K562 (cell line): ENCODE measurements at regions not wholly inside any gene's neighbourhood (a gene's known extent, or its start where the extent isn't known, plus 50 kb on each side); places are given as distances from the start of the nearest gene placed in this dataset.

Source experiments
- ATAC-seq: fragments of 200-7000 bp; cut with Tn5 transposase; 3 replicates; pipeline ENCODE4 v1.9.1; 2020; ENCODE audit warnings: moderate library complexity
- BruUV-seq: library from RNA; stranded (reverse); fragments of 400-500 nt; replicated peaks from 2 replicates; lab custom pipeline; 2021; lab: Mats Ljungman, UMichigan
- CTCF ChIA-PET: fragments of 300-600 bp; formaldehyde crosslinking; extraction: SDS; loops from one replicate; lab custom pipeline; 2021; ENCODE audit warnings: low intra/inter-chr PET ratio; lab: Yijun Ruan, JAX
- POLR2A ChIA-PET: fragments of 300-600, 350-650 bp; sonication (Branson Sonifier 250); formaldehyde crosslinking; extraction: SDS; loops from one replicate; lab custom pipeline; 2021; ENCODE audit warnings: antibody characterized with exemption, inconsistent platforms; lab: Yijun Ruan, JAX
- DNase-seq, 4 experiments: peaks; one replicate each; pipeline versions ENCODE4 v3.0.0 to v3.0.0-alpha.2; 2011 to 2018; ENCODE audit warnings: low spot score in 3 of 4, mixed read lengths in 3 of 4; ENCODE audit errors: extremely low read depth in 1 of 4
- FAIRE-seq: peaks from 2 replicates; lab custom pipeline; 2011; peaks lifted over from hg19 to GRCh38; lab: Jason Lieb, UNC
- H2AFZ ChIP-seq: 2 replicates; pipeline ENCODE4 v1.6.0; 2011; ENCODE audit warnings: low read depth, low read length, control low read depth, inconsistent platforms
- H3K27ac ChIP-seq: fragments of 200-600 bp; 3 replicates; pipeline ENCODE4 v1.8.0; 2011; ENCODE audit warnings: low read depth, mild to moderate bottlenecking, control low read depth, inconsistent platforms, low read length, moderate library complexity, mixed read lengths; ENCODE audit errors: extremely low read depth
- H3K27me3 ChIP-seq, 2 experiments: fragments of 300-600 bp in 1 of 2; 2 replicates in 1 of 2; 3 replicates in 1 of 2; pipeline versions ENCODE4 v1.6.0 to v1.8.0; 2011; ENCODE audit warnings: inconsistent platforms in 2 of 2, low read length in 2 of 2, mild to moderate bottlenecking in 1 of 2, mixed read lengths in 1 of 2, moderate library complexity in 1 of 2; ENCODE audit not compliant: control insufficient read depth in 2 of 2, insufficient read depth in 2 of 2
- H3K36me3 ChIP-seq: fragments of 300-600 bp; 3 replicates; pipeline ENCODE4 v1.8.0; 2011; ENCODE audit warnings: mild to moderate bottlenecking, low read length, inconsistent platforms; ENCODE audit not compliant: control insufficient read depth, insufficient read depth
- H3K4me1 ChIP-seq, 2 experiments: fragments of 200-600 bp in 1 of 2; replicated peaks in 1 of 2; 2 replicates in 1 of 2; 3 replicates in 1 of 2; pipeline versions ENCODE4 v1.5.1 to v1.8.0; 2011; ENCODE audit warnings: inconsistent platforms in 2 of 2, low read length in 2 of 2, mild to moderate bottlenecking in 1 of 2, mixed read lengths in 1 of 2, moderate library complexity in 1 of 2; ENCODE audit not compliant: control insufficient read depth in 2 of 2, insufficient read depth in 2 of 2
- H3K4me2 ChIP-seq: 2 replicates; pipeline ENCODE4 v1.6.1; 2011; ENCODE audit warnings: low read length, control low read depth, inconsistent platforms, mixed read lengths; ENCODE audit not compliant: insufficient read depth
- H3K4me3 ChIP-seq: fragments of 200-600 bp; sonication (generic), shearing (Covaris generic); 2 replicates; pipeline ENCODE4 v1.5.1; 2016; ENCODE audit warnings: control low read depth, inconsistent platforms
- H3K79me2 ChIP-seq: fragments of 200-600 bp; 3 replicates; pipeline ENCODE4 v1.8.0; 2011; ENCODE audit warnings: low read length, inconsistent platforms; ENCODE audit not compliant: control insufficient read depth, insufficient read depth
- H3K9ac ChIP-seq, 2 experiments: 2 replicates each; pipeline versions ENCODE4 v1.6.0 to v1.6.1; 2011; ENCODE audit warnings: low read depth in 2 of 2, low read length in 2 of 2, control low read depth in 1 of 2, inconsistent platforms in 1 of 2, mild to moderate bottlenecking in 1 of 2, mixed read lengths in 1 of 2; ENCODE audit not compliant: insufficient read depth in 1 of 2
- H3K9me1 ChIP-seq: one replicate; pipeline ENCODE4 v1.6.0; 2011; ENCODE audit warnings: inconsistent platforms, mild to moderate bottlenecking, low read length, moderate library complexity; ENCODE audit not compliant: control insufficient read depth, insufficient read depth
- H3K9me3 ChIP-seq: replicated peaks from 2 replicates; pipeline ENCODE4 v1.5.1; 2011; ENCODE audit warnings: low read depth, low read length, inconsistent platforms; ENCODE audit not compliant: control insufficient read depth, insufficient read depth
- H4K20me1 ChIP-seq: replicated peaks from 2 replicates; pipeline ENCODE4 v1.6.1; 2011; ENCODE audit warnings: low read length, inconsistent platforms, mixed read lengths; ENCODE audit not compliant: control insufficient read depth, insufficient read depth
- CBX8 ChIP-seq: fragments of 200-600 bp; sonication (generic); IDR thresholded peaks from 2 replicates; pipeline ENCODE4 v1.6.1; 2012; ENCODE audit warnings: borderline replicate concordance, mixed run types, low read depth, mild to moderate bottlenecking, moderate library complexity, mixed read lengths, low read length, control low read depth, inconsistent platforms; ENCODE audit not compliant: poor library complexity, severe bottlenecking; ENCODE audit errors: extremely low read depth
- DNMT1 ChIP-seq: fragments of 450-650 bp; IDR thresholded peaks from 2 replicates; pipeline ENCODE4 v1.6.1; 2016; ENCODE audit warnings: antibody characterized with exemption, mild to moderate bottlenecking
- MCM2 ChIP-seq: fragments of 450-650 bp; IDR thresholded peaks from 2 replicates; pipeline ENCODE4 v1.6.1; 2017; ENCODE audit warnings: low read depth, mild to moderate bottlenecking
- PHTF2 ChIP-seq: fragments of 250-450 bp; sonication (Bioruptor Pico); IDR thresholded peaks from 2 replicates; pipeline ENCODE4 v1.5.0; 2021; ENCODE audit warnings: mild to moderate bottlenecking
- PPARD ChIP-seq: fragments of 250-450 bp; sonication (Bioruptor Pico); IDR thresholded peaks from 2 replicates; pipeline ENCODE4 v1.8.0; 2022; ENCODE audit warnings: inconsistent platforms, mild to moderate bottlenecking, moderate library complexity
- PURB ChIP-seq: sonication (generic); formaldehyde crosslinking; IDR thresholded peaks from 2 replicates; pipeline ENCODE4 v1.9.0; 2021; ENCODE audit warnings: low read depth, mild to moderate bottlenecking, missing genetic modification reagents
- SMAD4 ChIP-seq: fragments of 250-450 bp; sonication (Bioruptor Pico); conservative IDR thresholded peaks from 2 replicates; pipeline ENCODE4 v1.8.0; 2021; ENCODE audit warnings: inconsistent platforms, mild to moderate bottlenecking, moderate library complexity
- WGBS: fragments of 100-300 bp; shearing (Covaris generic); methylation state at CpG from one replicate; pipeline ENCODE4 v1.1.6; 2016; ENCODE audit warnings: low coverage, mixed read lengths; ENCODE audit not compliant: insufficient coverage; ENCODE audit errors: missing lambda C conversion rate; 5-methylcytosine and 5-hydroxymethylcytosine counted together
- in situ Hi-C: fragments of 300-500 bp; cut with MboI; formaldehyde crosslinking; loops from 4 replicates; pipeline ENCODE4 v1.15.0; 2018; ENCODE audit warnings: inconsistent platforms, mixed read lengths
- intact Hi-C: fragments of 100-400 bp; cut with micrococcal nuclease; formaldehyde crosslinking; loops from 2 replicates; pipeline ENCODE4 v1.14.2; 2022
- TF ChIP-seq, protein P1 (sequence below): fragments of 450-650 bp; IDR thresholded peaks from 2 replicates; pipeline ENCODE4 v1.6.1; 2016; ENCODE audit warnings: missing biosample characterization, missing genetic modification characterization
- TF ChIP-seq, protein P2 (sequence below): fragments of 200-600 bp; sonication (generic); IDR thresholded peaks from one replicate; pipeline ENCODE4 v1.6.1; 2012; ENCODE audit warnings: mild to moderate bottlenecking, low read depth, low read length, inconsistent platforms

DNA sequence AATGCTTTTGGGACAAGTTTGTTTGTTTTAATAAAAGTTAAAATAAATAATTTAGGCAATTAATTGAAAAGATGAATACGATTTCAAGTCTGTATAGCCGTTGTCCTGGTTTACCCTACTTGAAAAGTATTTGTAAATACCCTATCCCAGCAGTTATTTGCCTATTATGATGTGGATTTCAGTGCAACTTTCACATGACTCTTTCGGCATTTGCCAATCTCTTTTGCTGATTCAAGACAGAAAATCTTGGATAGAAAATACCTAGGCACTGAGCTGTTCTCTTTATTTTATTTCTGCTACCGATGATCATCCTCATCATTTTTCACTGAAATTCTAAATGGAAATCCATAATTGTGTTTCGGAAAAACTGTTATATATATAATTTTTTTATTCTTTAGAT is 125.9 kb upstream of the FZD8 start:
- Histone ChIP-seq H4K20me1 (no peaks in the 10 kb centered on the region), H3K4me1 (peaks cover 0 to 6% of the 10 kb centered on the region in 2 experiments; a peak in 2 of 5 replicates), H2AFZ (no peak overlapping the region), H3K27me3 (no peaks in the 10 kb centered on the region), H3K9ac (no peak overlapping the region), H3K36me3 (no peaks in the 10 kb centered on the region), H3K9me3 (no peaks in the 10 kb centered on the region), H3K27ac (no peak overlapping the region), H3K79me2 (no peaks in the 10 kb centered on the region), H3K4me3 (no peak overlapping the region), H3K4me2 (no peak overlapping the region), H3K9me1 (no peaks in the 10 kb centered on the region)
- CTCF ChIA-PET: no interaction called here
- POLR2A ChIA-PET: interaction anchor here (0.6 kb wide), 2 partner anchors 15 to 1629 kb away, joined by 3 read pairs; no protein-coding TSS in a partner anchor
- ATAC-seq (no peak), FAIRE-seq (no peak), DNase-seq (no peak)
- intact Hi-C loops (loop anchor here (10.0 kb wide), 1 partner anchor 63 kb away; no protein-coding TSS in a partner anchor), in situ Hi-C loops (no loop called here)
- WGBS: 2% methylated on average over 5 of the region's 5 CpGs
- no TSS peak for BruUV-seq
- TF ChIP-seq CBX8 (no peak), PURB (CRISPR knock-in tag) (no peak), MCM2 (no peak), DNMT1 (no peak), PHTF2 (CRISPR knock-in tag) (no peak), PPARD (CRISPR knock-in tag) (no peak), SMAD4 (CRISPR knock-in tag) (no peak)
- TF ChIP-seq, protein P1, sequence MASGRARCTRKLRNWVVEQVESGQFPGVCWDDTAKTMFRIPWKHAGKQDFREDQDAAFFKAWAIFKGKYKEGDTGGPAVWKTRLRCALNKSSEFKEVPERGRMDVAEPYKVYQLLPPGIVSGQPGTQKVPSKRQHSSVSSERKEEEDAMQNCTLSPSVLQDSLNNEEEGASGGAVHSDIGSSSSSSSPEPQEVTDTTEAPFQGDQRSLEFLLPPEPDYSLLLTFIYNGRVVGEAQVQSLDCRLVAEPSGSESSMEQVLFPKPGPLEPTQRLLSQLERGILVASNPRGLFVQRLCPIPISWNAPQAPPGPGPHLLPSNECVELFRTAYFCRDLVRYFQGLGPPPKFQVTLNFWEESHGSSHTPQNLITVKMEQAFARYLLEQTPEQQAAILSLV (tag): no peak
- TF ChIP-seq, protein P2, sequence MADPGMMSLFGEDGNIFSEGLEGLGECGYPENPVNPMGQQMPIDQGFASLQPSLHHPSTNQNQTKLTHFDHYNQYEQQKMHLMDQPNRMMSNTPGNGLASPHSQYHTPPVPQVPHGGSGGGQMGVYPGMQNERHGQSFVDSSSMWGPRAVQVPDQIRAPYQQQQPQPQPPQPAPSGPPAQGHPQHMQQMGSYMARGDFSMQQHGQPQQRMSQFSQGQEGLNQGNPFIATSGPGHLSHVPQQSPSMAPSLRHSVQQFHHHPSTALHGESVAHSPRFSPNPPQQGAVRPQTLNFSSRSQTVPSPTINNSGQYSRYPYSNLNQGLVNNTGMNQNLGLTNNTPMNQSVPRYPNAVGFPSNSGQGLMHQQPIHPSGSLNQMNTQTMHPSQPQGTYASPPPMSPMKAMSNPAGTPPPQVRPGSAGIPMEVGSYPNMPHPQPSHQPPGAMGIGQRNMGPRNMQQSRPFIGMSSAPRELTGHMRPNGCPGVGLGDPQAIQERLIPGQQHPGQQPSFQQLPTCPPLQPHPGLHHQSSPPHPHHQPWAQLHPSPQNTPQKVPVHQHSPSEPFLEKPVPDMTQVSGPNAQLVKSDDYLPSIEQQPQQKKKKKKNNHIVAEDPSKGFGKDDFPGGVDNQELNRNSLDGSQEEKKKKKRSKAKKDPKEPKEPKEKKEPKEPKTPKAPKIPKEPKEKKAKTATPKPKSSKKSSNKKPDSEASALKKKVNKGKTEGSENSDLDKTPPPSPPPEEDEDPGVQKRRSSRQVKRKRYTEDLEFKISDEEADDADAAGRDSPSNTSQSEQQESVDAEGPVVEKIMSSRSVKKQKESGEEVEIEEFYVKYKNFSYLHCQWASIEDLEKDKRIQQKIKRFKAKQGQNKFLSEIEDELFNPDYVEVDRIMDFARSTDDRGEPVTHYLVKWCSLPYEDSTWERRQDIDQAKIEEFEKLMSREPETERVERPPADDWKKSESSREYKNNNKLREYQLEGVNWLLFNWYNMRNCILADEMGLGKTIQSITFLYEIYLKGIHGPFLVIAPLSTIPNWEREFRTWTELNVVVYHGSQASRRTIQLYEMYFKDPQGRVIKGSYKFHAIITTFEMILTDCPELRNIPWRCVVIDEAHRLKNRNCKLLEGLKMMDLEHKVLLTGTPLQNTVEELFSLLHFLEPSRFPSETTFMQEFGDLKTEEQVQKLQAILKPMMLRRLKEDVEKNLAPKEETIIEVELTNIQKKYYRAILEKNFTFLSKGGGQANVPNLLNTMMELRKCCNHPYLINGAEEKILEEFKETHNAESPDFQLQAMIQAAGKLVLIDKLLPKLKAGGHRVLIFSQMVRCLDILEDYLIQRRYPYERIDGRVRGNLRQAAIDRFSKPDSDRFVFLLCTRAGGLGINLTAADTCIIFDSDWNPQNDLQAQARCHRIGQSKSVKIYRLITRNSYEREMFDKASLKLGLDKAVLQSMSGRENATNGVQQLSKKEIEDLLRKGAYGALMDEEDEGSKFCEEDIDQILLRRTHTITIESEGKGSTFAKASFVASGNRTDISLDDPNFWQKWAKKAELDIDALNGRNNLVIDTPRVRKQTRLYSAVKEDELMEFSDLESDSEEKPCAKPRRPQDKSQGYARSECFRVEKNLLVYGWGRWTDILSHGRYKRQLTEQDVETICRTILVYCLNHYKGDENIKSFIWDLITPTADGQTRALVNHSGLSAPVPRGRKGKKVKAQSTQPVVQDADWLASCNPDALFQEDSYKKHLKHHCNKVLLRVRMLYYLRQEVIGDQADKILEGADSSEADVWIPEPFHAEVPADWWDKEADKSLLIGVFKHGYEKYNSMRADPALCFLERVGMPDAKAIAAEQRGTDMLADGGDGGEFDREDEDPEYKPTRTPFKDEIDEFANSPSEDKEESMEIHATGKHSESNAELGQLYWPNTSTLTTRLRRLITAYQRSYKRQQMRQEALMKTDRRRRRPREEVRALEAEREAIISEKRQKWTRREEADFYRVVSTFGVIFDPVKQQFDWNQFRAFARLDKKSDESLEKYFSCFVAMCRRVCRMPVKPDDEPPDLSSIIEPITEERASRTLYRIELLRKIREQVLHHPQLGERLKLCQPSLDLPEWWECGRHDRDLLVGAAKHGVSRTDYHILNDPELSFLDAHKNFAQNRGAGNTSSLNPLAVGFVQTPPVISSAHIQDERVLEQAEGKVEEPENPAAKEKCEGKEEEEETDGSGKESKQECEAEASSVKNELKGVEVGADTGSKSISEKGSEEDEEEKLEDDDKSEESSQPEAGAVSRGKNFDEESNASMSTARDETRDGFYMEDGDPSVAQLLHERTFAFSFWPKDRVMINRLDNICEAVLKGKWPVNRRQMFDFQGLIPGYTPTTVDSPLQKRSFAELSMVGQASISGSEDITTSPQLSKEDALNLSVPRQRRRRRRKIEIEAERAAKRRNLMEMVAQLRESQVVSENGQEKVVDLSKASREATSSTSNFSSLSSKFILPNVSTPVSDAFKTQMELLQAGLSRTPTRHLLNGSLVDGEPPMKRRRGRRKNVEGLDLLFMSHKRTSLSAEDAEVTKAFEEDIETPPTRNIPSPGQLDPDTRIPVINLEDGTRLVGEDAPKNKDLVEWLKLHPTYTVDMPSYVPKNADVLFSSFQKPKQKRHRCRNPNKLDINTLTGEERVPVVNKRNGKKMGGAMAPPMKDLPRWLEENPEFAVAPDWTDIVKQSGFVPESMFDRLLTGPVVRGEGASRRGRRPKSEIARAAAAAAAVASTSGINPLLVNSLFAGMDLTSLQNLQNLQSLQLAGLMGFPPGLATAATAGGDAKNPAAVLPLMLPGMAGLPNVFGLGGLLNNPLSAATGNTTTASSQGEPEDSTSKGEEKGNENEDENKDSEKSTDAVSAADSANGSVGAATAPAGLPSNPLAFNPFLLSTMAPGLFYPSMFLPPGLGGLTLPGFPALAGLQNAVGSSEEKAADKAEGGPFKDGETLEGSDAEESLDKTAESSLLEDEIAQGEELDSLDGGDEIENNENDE: no peak
